HL-60 (cell line): ENCODE measurements at regions not wholly inside any gene's neighbourhood (a gene's known extent, or its start where the extent isn't known, plus 50 kb on each side); places are given as distances from the start of the nearest gene placed in this dataset.

Experiments used
- REST ChIP-seq: IDR thresholded peaks from 2 replicates; pipeline ENCODE4 v1.6.1; 2012; ENCODE audit warnings: low read depth; ENCODE audit not compliant: insufficient replicate concordance
- SPI1 ChIP-seq: IDR thresholded peaks from 2 replicates; pipeline ENCODE4 v1.6.1; 2012; ENCODE audit warnings: low read depth, mild to moderate bottlenecking, borderline replicate concordance
- TF ChIP-seq, protein P1 (sequence below): IDR thresholded peaks from one replicate; pipeline ENCODE4 v1.5.1; 2011; ENCODE audit warnings: low read length, control low read depth, inconsistent platforms; ENCODE audit not compliant: insufficient read depth

GRCh38 chr3:66582721-66583423 is 82.0 kb upstream of the LRIG1 start:
- TF ChIP-seq, protein P1, sequence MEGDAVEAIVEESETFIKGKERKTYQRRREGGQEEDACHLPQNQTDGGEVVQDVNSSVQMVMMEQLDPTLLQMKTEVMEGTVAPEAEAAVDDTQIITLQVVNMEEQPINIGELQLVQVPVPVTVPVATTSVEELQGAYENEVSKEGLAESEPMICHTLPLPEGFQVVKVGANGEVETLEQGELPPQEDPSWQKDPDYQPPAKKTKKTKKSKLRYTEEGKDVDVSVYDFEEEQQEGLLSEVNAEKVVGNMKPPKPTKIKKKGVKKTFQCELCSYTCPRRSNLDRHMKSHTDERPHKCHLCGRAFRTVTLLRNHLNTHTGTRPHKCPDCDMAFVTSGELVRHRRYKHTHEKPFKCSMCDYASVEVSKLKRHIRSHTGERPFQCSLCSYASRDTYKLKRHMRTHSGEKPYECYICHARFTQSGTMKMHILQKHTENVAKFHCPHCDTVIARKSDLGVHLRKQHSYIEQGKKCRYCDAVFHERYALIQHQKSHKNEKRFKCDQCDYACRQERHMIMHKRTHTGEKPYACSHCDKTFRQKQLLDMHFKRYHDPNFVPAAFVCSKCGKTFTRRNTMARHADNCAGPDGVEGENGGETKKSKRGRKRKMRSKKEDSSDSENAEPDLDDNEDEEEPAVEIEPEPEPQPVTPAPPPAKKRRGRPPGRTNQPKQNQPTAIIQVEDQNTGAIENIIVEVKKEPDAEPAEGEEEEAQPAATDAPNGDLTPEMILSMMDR = no peak
- TF ChIP-seq REST = no peak
- no peak for TF ChIP-seq SPI1
